A549 (cell line): ENCODE measurements at regions not wholly inside any gene's neighbourhood (a gene's known extent, or its start where the extent isn't known, plus 50 kb on each side); places are given as distances from the start of the nearest gene placed in this dataset.
A peak's percentile ranks its signal among the peaks of the same experiment; 100 is the strongest.

ENCODE experiments used
- ATAC-seq, 2 experiments: fragments of 200-7000 bp in 1 of 2; fragments of >200 bp in 1 of 2; cut with Nextera tagmentation in 1 of 2; cut with Tn5 transposase in 1 of 2; 3 replicates each; pipeline versions ENCODE4 v1.8.0 to v1.9.1; 2018 to 2020; ENCODE audit warnings: mild to moderate bottlenecking in 1 of 2, moderate library complexity in 1 of 2
- CTCF ChIA-PET: fragments of 300-600 bp; sonication (Branson Sonifier 250); formaldehyde crosslinking; extraction: SDS; loops from one replicate; lab custom pipeline; 2021; ENCODE audit warnings: antibody characterized with exemption, inconsistent platforms; lab: Yijun Ruan, JAX
- POLR2A ChIA-PET: fragments of 350-600 bp; formaldehyde crosslinking; extraction: SDS; loops from one replicate; lab custom pipeline; 2021; ENCODE audit warnings: antibody characterized with exemption, inconsistent platforms; lab: Yijun Ruan, JAX
- DNase-seq, 2 experiments: peaks; one replicate each; pipeline versions ENCODE4 v3.0.0 to v3.0.0-alpha.2; 2011 to 2016; ENCODE audit warnings: low read depth in 1 of 2, low spot score in 1 of 2
- FAIRE-seq: peaks from 2 replicates; lab custom pipeline; 2011; peaks lifted over from hg19 to GRCh38; lab: Jason Lieb, UNC
- H3K27ac ChIP-seq, 2 experiments: fragments of >200 bp; sonication (Bioruptor Twin); formaldehyde crosslinking; 3 replicates each; pipeline ENCODE4 v1.5.1; 2016 to 2017
- H3K4me1 ChIP-seq: fragments of >200 bp; sonication (Bioruptor Twin); formaldehyde crosslinking; 3 replicates; pipeline ENCODE4 v1.6.1; 2016
- H3K4me2 ChIP-seq: fragments of >200 bp; sonication (Bioruptor Twin); formaldehyde crosslinking; 3 replicates; pipeline ENCODE4 v1.6.1; 2016
- H3K4me3 ChIP-seq: fragments of >200 bp; sonication (Bioruptor Twin); formaldehyde crosslinking; 3 replicates; pipeline ENCODE4 v1.5.1; 2016
- H3K9me3 ChIP-seq: fragments of >200 bp; sonication (Bioruptor Twin); formaldehyde crosslinking; 3 replicates; pipeline ENCODE4 v1.6.1; 2016
- BCL3 ChIP-seq: fragments of >200 bp; sonication (Bioruptor Twin); formaldehyde crosslinking; IDR thresholded peaks from 3 replicates; pipeline ENCODE4 v1.6.1; 2016
- CBX2 ChIP-seq: fragments of 200-600 bp; sonication (generic); IDR thresholded peaks from 2 replicates; pipeline ENCODE4 v1.6.1; 2016; ENCODE audit warnings: low read depth, mild to moderate bottlenecking, borderline replicate concordance
- CBX8 ChIP-seq: fragments of 200-600 bp; sonication (generic); IDR thresholded peaks from 2 replicates; pipeline ENCODE4 v1.6.1; 2016
- CEBPB ChIP-seq, 2 experiments: fragments of >200 bp in 1 of 2; sonication (Bioruptor Twin) in 1 of 2; formaldehyde crosslinking in 1 of 2; IDR thresholded peaks; 2 replicates each; pipeline ENCODE4 v1.6.1; 2012 to 2016
- CHD2 ChIP-seq: fragments of 150-350 bp; IDR thresholded peaks from 2 replicates; pipeline ENCODE4 v1.6.1; 2014; ENCODE audit warnings: low read length; ENCODE audit not compliant: partially characterized antibody
- CHD4 ChIP-seq: fragments of 200-600 bp; sonication (generic); IDR thresholded peaks from 2 replicates; pipeline ENCODE4 v1.6.1; 2016; ENCODE audit warnings: antibody characterized with exemption, mild to moderate bottlenecking, borderline replicate concordance
- EHF ChIP-seq: fragments of 250-450 bp; sonication (Bioruptor Pico); IDR thresholded peaks from 2 replicates; pipeline ENCODE4 v1.5.0; 2020; ENCODE audit warnings: mild to moderate bottlenecking
- EP300 ChIP-seq, 2 experiments: fragments of >200 bp; sonication (Bioruptor Twin); formaldehyde crosslinking; IDR thresholded peaks; 2 replicates in 1 of 2; 3 replicates in 1 of 2; pipeline ENCODE4 v1.6.1; 2016 to 2017
- ESRRA ChIP-seq: fragments of 150-350 bp; IDR thresholded peaks from 2 replicates; pipeline ENCODE4 v1.6.1; 2014; ENCODE audit warnings: mild to moderate bottlenecking, low read length, borderline replicate concordance
- FOSB ChIP-seq: fragments of 250-450 bp; sonication (Bioruptor Pico); IDR thresholded peaks from 2 replicates; pipeline ENCODE4 v1.5.0; 2020; ENCODE audit warnings: mild to moderate bottlenecking, moderate library complexity
- GATA3 ChIP-seq: IDR thresholded peaks from 2 replicates; pipeline ENCODE4 v1.6.1; 2012; ENCODE audit warnings: borderline replicate concordance
- HDAC2 ChIP-seq: fragments of 200-600 bp; sonication (generic); IDR thresholded peaks from 2 replicates; pipeline ENCODE4 v1.6.1; 2016
- HES2 ChIP-seq: fragments of >200 bp; sonication (Bioruptor Twin); formaldehyde crosslinking; IDR thresholded peaks from 2 replicates; pipeline ENCODE4 v1.6.1; 2016
- HOXA7 ChIP-seq: fragments of 250-450 bp; sonication (Bioruptor Pico); IDR thresholded peaks from 2 replicates; pipeline ENCODE4 v1.5.0; 2020; ENCODE audit warnings: mild to moderate bottlenecking, moderate library complexity
- HOXB13 ChIP-seq: fragments of 250-450 bp; sonication (Bioruptor Pico); IDR thresholded peaks from 2 replicates; pipeline ENCODE4 v1.5.0; 2020; ENCODE audit warnings: low read depth, mild to moderate bottlenecking, moderate library complexity
- HOXB5 ChIP-seq: fragments of 250-450 bp; sonication (Bioruptor Pico); IDR thresholded peaks from 2 replicates; pipeline ENCODE4 v1.5.0; 2020; ENCODE audit warnings: mild to moderate bottlenecking, moderate library complexity
- JUN ChIP-seq, 2 experiments: fragments of >200 bp; sonication (Bioruptor Twin); formaldehyde crosslinking; IDR thresholded peaks; 2 replicates in 1 of 2; 3 replicates in 1 of 2; pipeline ENCODE4 v1.6.1; 2016 to 2017
- KDM1A ChIP-seq: fragments of 200-600 bp; sonication (generic); IDR thresholded peaks from 2 replicates; pipeline ENCODE4 v1.6.1; 2016; ENCODE audit warnings: low read depth, mild to moderate bottlenecking
- KDM5A ChIP-seq: fragments of 200-600 bp; sonication (generic); IDR thresholded peaks from 2 replicates; pipeline ENCODE4 v1.6.1; 2016; ENCODE audit warnings: antibody characterized with exemption, mild to moderate bottlenecking
- MAFK ChIP-seq: fragments of 450-650 bp; IDR thresholded peaks from 2 replicates; pipeline ENCODE4 v1.6.1; 2014; ENCODE audit not compliant: partially characterized antibody
- MAZ ChIP-seq: fragments of 150-350 bp; IDR thresholded peaks from 2 replicates; pipeline ENCODE4 v1.6.1; 2014; ENCODE audit warnings: antibody characterized with exemption, low read depth, low read length, borderline replicate concordance
- MYC ChIP-seq: IDR thresholded peaks from 2 replicates; pipeline ENCODE4 v1.6.1; 2012; ENCODE audit warnings: mild to moderate bottlenecking, inconsistent platforms, low read length, improper control_type of control experiment, borderline replicate concordance
- NFE2L2 ChIP-seq: fragments of 150-350 bp; conservative IDR thresholded peaks from 2 replicates; pipeline ENCODE4 v1.6.1; 2014; ENCODE audit warnings: low read length
- RCOR1 ChIP-seq: fragments of 150-350 bp; IDR thresholded peaks from 2 replicates; pipeline ENCODE4 v1.6.1; 2014; ENCODE audit warnings: antibody characterized with exemption, low read length, low read depth
- TFCP2L1 ChIP-seq: fragments of 250-450 bp; sonication (Bioruptor Pico); IDR thresholded peaks from 2 replicates; pipeline ENCODE4 v1.5.0; 2021; ENCODE audit warnings: mild to moderate bottlenecking
- TP53 ChIP-seq: fragments of 250-450 bp; sonication (Bioruptor Pico); IDR thresholded peaks from 2 replicates; pipeline ENCODE4 v1.5.0; 2021; ENCODE audit warnings: mild to moderate bottlenecking, moderate library complexity
- ZFP36 ChIP-seq: fragments of 450-650 bp; IDR thresholded peaks from 2 replicates; pipeline ENCODE4 v1.6.1; 2014; ENCODE audit warnings: borderline replicate concordance; ENCODE audit not compliant: partially characterized antibody
- WGBS: methylation state at CpG from one replicate; pipeline ENCODE4 v1.1.6; 2017; ENCODE audit errors: missing lambda C conversion rate; 5-methylcytosine and 5-hydroxymethylcytosine counted together
- TF ChIP-seq, protein P1 (sequence below): fragments of >200 bp; sonication (Bioruptor Twin); formaldehyde crosslinking; IDR thresholded peaks from 3 replicates; pipeline ENCODE4 v1.5.1; 2016
- TF ChIP-seq, protein P2 (sequence below): fragments of 250-450 bp; sonication (Bioruptor Pico); IDR thresholded peaks from 2 replicates; pipeline ENCODE4 v1.5.0; 2021; ENCODE audit warnings: mild to moderate bottlenecking, moderate library complexity, borderline replicate concordance
- TF ChIP-seq, protein P3 (sequence below): fragments of 250-450 bp; sonication (Bioruptor Pico); IDR thresholded peaks from 2 replicates; pipeline ENCODE4 v1.5.0; 2020; ENCODE audit warnings: low read depth, mild to moderate bottlenecking, moderate library complexity

DNA sequence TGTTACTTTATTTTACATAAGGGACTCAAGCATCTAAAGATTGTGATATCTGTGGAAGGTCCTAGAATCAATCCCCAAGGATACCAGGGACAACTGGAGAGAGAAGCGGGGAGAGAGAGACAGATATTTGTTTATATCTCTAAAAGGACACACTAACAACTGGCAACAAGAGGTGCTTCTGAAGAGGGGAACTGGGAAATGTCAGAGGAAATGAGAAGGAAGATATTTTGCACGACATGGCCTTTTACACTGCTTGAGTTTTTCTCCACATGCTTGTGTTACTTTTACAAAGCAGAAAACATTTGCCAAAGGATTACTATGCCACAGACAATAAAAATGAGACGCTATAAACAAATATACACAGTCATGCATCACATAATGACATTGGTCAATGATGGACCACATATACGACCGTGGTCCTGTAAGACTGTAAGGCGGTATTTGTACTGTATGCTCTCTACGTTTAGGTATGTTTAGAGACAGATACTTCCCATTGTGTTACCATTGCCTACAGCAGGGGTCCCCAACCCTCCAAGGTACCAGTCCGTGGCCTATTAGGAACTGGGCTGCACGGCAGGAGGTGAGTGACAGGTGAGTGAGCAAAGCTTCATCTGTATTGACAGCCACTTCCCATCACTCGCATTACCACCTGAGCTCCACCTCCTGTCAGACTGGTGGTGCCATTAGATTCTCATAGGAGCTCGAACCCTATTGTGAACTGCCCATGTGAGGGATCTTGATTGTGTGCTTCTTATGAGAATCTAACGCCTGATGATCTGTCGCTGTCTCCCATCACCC, 64.6 kb upstream of the PTPN1 start:
- 86% methylated on average over 13 of the region's 13 CpGs for WGBS
- FAIRE-seq: no peak
- ATAC-seq: no peak
- Histone ChIP-seq H3K27ac (peak overlapping the region; percentile 62 to 94; a peak in 4 of 6 replicates), H3K4me1 (peaks cover 42% of the 10 kb centered on the region), H3K4me2 (no peak overlapping the region), H3K9me3 (no peaks in the 10 kb centered on the region), H3K4me3 (no peak overlapping the region)
- CTCF ChIA-PET: interaction anchor here (0.8 to 2.1 kb wide), 2 partner anchors 11 to 259 kb away, joined by 3 to 8 read pairs; no protein-coding TSS in a partner anchor
- no peak for DNase-seq
- no peak for TF ChIP-seq HDAC2
- TF ChIP-seq TFCP2L1 (CRISPR knock-in tag): no peak
- no peak for TF ChIP-seq ZFP36
- no peak for TF ChIP-seq KDM1A
- no peak for TF ChIP-seq FOSB
- TF ChIP-seq HES2: no peak
- TF ChIP-seq TP53 (CRISPR knock-in tag): no peak
- no peak for TF ChIP-seq CEBPB (IDR thresholded peaks at IDR 0.05)
- no peak for TF ChIP-seq CBX2
- no peak for TF ChIP-seq EP300 (IDR thresholded peaks at IDR 0.05)
- no peak for TF ChIP-seq JUN (IDR thresholded peaks at IDR 0.05)
- no peak for TF ChIP-seq RCOR1
- TF ChIP-seq MAZ: no peak
- no peak for TF ChIP-seq GATA3
- no peak for TF ChIP-seq EHF
- TF ChIP-seq HOXB13 (CRISPR knock-in tag): no peak
- TF ChIP-seq, protein P1, sequence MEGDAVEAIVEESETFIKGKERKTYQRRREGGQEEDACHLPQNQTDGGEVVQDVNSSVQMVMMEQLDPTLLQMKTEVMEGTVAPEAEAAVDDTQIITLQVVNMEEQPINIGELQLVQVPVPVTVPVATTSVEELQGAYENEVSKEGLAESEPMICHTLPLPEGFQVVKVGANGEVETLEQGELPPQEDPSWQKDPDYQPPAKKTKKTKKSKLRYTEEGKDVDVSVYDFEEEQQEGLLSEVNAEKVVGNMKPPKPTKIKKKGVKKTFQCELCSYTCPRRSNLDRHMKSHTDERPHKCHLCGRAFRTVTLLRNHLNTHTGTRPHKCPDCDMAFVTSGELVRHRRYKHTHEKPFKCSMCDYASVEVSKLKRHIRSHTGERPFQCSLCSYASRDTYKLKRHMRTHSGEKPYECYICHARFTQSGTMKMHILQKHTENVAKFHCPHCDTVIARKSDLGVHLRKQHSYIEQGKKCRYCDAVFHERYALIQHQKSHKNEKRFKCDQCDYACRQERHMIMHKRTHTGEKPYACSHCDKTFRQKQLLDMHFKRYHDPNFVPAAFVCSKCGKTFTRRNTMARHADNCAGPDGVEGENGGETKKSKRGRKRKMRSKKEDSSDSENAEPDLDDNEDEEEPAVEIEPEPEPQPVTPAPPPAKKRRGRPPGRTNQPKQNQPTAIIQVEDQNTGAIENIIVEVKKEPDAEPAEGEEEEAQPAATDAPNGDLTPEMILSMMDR: no peak
- TF ChIP-seq HOXB5 (CRISPR knock-in tag): no peak
- no peak for TF ChIP-seq MYC
- no peak for TF ChIP-seq ESRRA
- POLR2A ChIA-PET: no interaction called here

DNA sequence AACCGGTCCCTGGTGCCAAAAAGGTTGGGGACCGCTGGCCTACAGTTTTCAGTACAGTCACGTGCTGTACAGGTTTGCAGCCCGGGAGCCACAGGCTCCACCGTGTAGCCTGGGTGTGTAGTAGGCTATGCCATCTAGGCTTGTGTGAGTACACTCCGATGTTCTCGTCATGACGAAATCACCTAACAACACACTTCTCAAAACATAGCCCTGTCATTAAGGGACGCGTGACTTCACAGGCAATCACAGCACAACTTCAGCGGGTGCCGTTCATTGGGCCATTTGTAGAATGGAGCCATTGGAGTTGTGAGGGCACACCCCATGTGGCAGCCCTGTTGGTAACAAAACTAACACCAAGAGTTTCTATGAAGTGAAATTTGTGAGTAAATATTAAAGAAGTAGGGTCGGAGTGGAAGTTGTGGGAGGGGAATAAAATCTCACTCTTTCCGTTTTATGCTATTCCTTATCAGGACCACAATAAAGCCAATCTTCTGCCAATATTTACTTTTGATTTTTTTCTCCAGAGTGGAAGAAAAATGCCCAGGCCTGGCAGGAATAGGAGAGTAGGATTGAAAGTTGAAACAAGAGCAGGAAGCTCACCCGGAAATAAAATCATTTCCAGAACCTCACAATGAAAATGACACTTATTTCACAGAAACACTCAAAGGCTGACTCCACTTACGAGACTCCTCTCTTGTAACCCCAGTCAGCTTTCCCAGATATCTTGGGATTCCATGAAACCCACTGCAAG, 63.7 kb upstream of the PTPN1 start:
- peaks cover 45% of the 10 kb centered on the region for H3K4me1 ChIP-seq
- DNase-seq (no peak), ATAC-seq (no peak), FAIRE-seq (no peak)
- peak overlapping the region; percentile 62 to 94; a peak in 5 of 6 replicates for H3K27ac ChIP-seq
- ChIA-PET CTCF (interaction anchor here (1.1 to 2.1 kb wide), 2 partner anchors 165 to 260 kb away, joined by 3 to 8 read pairs; no protein-coding TSS in a partner anchor), POLR2A (no interaction called here)
- WGBS: 67% methylated on average over 16 of the region's 16 CpGs
- H3K9me3 ChIP-seq: no peaks in the 10 kb centered on the region
- no peak overlapping the region for H3K4me2 ChIP-seq
- H3K4me3 ChIP-seq: no peak overlapping the region
- TF ChIP-seq CBX8 (no peak), HOXA7 (no peak), MYC (no peak), CHD2 (no peak), BCL3 (no peak), MAZ (no peak), NFE2L2 (no peak), MAFK (no peak), CHD4 (no peak), FOSB (no peak), KDM5A (no peak), TP53 (CRISPR knock-in tag) (no peak), HDAC2 (no peak), EP300 (IDR thresholded peaks at IDR 0.05) (no peak)
- TF ChIP-seq, protein P2, sequence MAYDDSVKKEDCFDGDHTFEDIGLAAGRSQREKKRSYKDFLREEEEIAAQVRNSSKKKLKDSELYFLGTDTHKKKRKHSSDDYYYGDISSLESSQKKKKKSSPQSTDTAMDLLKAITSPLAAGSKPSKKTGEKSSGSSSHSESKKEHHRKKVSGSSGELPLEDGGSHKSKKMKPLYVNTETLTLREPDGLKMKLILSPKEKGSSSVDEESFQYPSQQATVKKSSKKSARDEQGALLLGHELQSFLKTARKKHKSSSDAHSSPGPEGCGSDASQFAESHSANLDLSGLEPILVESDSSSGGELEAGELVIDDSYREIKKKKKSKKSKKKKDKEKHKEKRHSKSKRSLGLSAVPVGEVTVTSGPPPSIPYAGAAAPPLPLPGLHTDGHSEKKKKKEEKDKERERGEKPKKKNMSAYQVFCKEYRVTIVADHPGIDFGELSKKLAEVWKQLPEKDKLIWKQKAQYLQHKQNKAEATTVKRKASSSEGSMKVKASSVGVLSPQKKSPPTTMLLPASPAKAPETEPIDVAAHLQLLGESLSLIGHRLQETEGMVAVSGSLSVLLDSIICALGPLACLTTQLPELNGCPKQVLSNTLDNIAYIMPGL (CRISPR knock-in tag): no peak
- TF ChIP-seq, protein P3, sequence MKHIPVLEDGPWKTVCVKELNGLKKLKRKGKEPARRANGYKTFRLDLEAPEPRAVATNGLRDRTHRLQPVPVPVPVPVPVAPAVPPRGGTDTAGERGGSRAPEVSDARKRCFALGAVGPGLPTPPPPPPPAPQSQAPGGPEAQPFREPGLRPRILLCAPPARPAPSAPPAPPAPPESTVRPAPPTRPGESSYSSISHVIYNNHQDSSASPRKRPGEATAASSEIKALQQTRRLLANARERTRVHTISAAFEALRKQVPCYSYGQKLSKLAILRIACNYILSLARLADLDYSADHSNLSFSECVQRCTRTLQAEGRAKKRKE (CRISPR knock-in tag): no peak
